K562 (cell line): ENCODE measurements at regions not wholly inside any gene's neighbourhood (a gene's known extent, or its start where the extent isn't known, plus 50 kb on each side); places are given as distances from the start of the nearest gene placed in this dataset.

Source experiments
- ATAC-seq: fragments of 200-7000 bp; cut with Tn5 transposase; 3 replicates; pipeline ENCODE4 v1.9.1; 2020; ENCODE audit warnings: moderate library complexity
- BruUV-seq: library from RNA; stranded (reverse); fragments of 400-500 nt; replicated peaks from 2 replicates; lab custom pipeline; 2021; lab: Mats Ljungman, UMichigan
- CTCF ChIA-PET: fragments of 300-600 bp; formaldehyde crosslinking; extraction: SDS; loops from one replicate; lab custom pipeline; 2021; ENCODE audit warnings: low intra/inter-chr PET ratio; lab: Yijun Ruan, JAX
- POLR2A ChIA-PET: fragments of 300-600, 350-650 bp; sonication (Branson Sonifier 250); formaldehyde crosslinking; extraction: SDS; loops from one replicate; lab custom pipeline; 2021; ENCODE audit warnings: antibody characterized with exemption, inconsistent platforms; lab: Yijun Ruan, JAX
- DNase-seq, 4 experiments: peaks; one replicate each; pipeline versions ENCODE4 v3.0.0 to v3.0.0-alpha.2; 2011 to 2018; ENCODE audit warnings: low spot score in 3 of 4, mixed read lengths in 3 of 4; ENCODE audit errors: extremely low read depth in 1 of 4
- FAIRE-seq: peaks from 2 replicates; lab custom pipeline; 2011; peaks lifted over from hg19 to GRCh38; lab: Jason Lieb, UNC
- H2AFZ ChIP-seq: 2 replicates; pipeline ENCODE4 v1.6.0; 2011; ENCODE audit warnings: low read depth, low read length, control low read depth, inconsistent platforms
- H3K27ac ChIP-seq: fragments of 200-600 bp; 3 replicates; pipeline ENCODE4 v1.8.0; 2011; ENCODE audit warnings: low read depth, mild to moderate bottlenecking, control low read depth, inconsistent platforms, low read length, moderate library complexity, mixed read lengths; ENCODE audit errors: extremely low read depth
- H3K27me3 ChIP-seq, 2 experiments: fragments of 300-600 bp in 1 of 2; 2 replicates in 1 of 2; 3 replicates in 1 of 2; pipeline versions ENCODE4 v1.6.0 to v1.8.0; 2011; ENCODE audit warnings: inconsistent platforms in 2 of 2, low read length in 2 of 2, mild to moderate bottlenecking in 1 of 2, mixed read lengths in 1 of 2, moderate library complexity in 1 of 2; ENCODE audit not compliant: control insufficient read depth in 2 of 2, insufficient read depth in 2 of 2
- H3K36me3 ChIP-seq: fragments of 300-600 bp; 3 replicates; pipeline ENCODE4 v1.8.0; 2011; ENCODE audit warnings: mild to moderate bottlenecking, low read length, inconsistent platforms; ENCODE audit not compliant: control insufficient read depth, insufficient read depth
- H3K4me1 ChIP-seq, 2 experiments: fragments of 200-600 bp in 1 of 2; replicated peaks in 1 of 2; 2 replicates in 1 of 2; 3 replicates in 1 of 2; pipeline versions ENCODE4 v1.5.1 to v1.8.0; 2011; ENCODE audit warnings: inconsistent platforms in 2 of 2, low read length in 2 of 2, mild to moderate bottlenecking in 1 of 2, mixed read lengths in 1 of 2, moderate library complexity in 1 of 2; ENCODE audit not compliant: control insufficient read depth in 2 of 2, insufficient read depth in 2 of 2
- H3K4me2 ChIP-seq: 2 replicates; pipeline ENCODE4 v1.6.1; 2011; ENCODE audit warnings: low read length, control low read depth, inconsistent platforms, mixed read lengths; ENCODE audit not compliant: insufficient read depth
- H3K4me3 ChIP-seq: fragments of 200-600 bp; sonication (generic), shearing (Covaris generic); 2 replicates; pipeline ENCODE4 v1.5.1; 2016; ENCODE audit warnings: control low read depth, inconsistent platforms
- H3K79me2 ChIP-seq: fragments of 200-600 bp; 3 replicates; pipeline ENCODE4 v1.8.0; 2011; ENCODE audit warnings: low read length, inconsistent platforms; ENCODE audit not compliant: control insufficient read depth, insufficient read depth
- H3K9ac ChIP-seq, 2 experiments: 2 replicates each; pipeline versions ENCODE4 v1.6.0 to v1.6.1; 2011; ENCODE audit warnings: low read depth in 2 of 2, low read length in 2 of 2, control low read depth in 1 of 2, inconsistent platforms in 1 of 2, mild to moderate bottlenecking in 1 of 2, mixed read lengths in 1 of 2; ENCODE audit not compliant: insufficient read depth in 1 of 2
- H3K9me1 ChIP-seq: one replicate; pipeline ENCODE4 v1.6.0; 2011; ENCODE audit warnings: inconsistent platforms, mild to moderate bottlenecking, low read length, moderate library complexity; ENCODE audit not compliant: control insufficient read depth, insufficient read depth
- H3K9me3 ChIP-seq: replicated peaks from 2 replicates; pipeline ENCODE4 v1.5.1; 2011; ENCODE audit warnings: low read depth, low read length, inconsistent platforms; ENCODE audit not compliant: control insufficient read depth, insufficient read depth
- H4K20me1 ChIP-seq: replicated peaks from 2 replicates; pipeline ENCODE4 v1.6.1; 2011; ENCODE audit warnings: low read length, inconsistent platforms, mixed read lengths; ENCODE audit not compliant: control insufficient read depth, insufficient read depth
- BRD9 ChIP-seq: fragments of 450-650 bp; IDR thresholded peaks from 2 replicates; pipeline ENCODE4 v1.6.1; 2018; ENCODE audit warnings: low read depth; ENCODE audit not compliant: partially characterized antibody
- E2F3 ChIP-seq: fragments of 250-450 bp; sonication (Bioruptor Pico); IDR thresholded peaks from 2 replicates; pipeline ENCODE4 v1.4.0; 2020; ENCODE audit warnings: mild to moderate bottlenecking
- ETV6 ChIP-seq, 3 experiments: fragments of 150-350 bp in 1 of 3; sonication (generic) in 1 of 3; formaldehyde crosslinking in 1 of 3; IDR thresholded peaks; 2 replicates each; pipeline versions ENCODE4 v1.6.1 to v1.8.0; 2014 to 2022; ENCODE audit warnings: borderline replicate concordance in 2 of 3, low read depth in 2 of 3, antibody characterized with exemption in 1 of 3, low read length in 1 of 3, mild to moderate bottlenecking in 1 of 3, missing genetic modification reagents in 1 of 3
- L3MBTL2 ChIP-seq: fragments of 450-650 bp; IDR thresholded peaks from 2 replicates; pipeline ENCODE4 v1.6.1; 2016; ENCODE audit warnings: mild to moderate bottlenecking, moderate library complexity
- NCOA6 ChIP-seq: fragments of 450-650 bp; IDR thresholded peaks from 2 replicates; pipeline ENCODE4 v1.6.1; 2017; ENCODE audit warnings: mild to moderate bottlenecking
- PRMT5 ChIP-seq: sonication (generic); formaldehyde crosslinking; IDR thresholded peaks from 2 replicates; pipeline ENCODE4 v1.5.0; 2020; ENCODE audit warnings: missing genetic modification reagents
- SAP30 ChIP-seq: fragments of 200-600 bp; sonication (generic); IDR thresholded peaks from 2 replicates; pipeline ENCODE4 v1.6.1; 2012; ENCODE audit warnings: borderline replicate concordance, low read depth, mild to moderate bottlenecking, moderate library complexity, low read length, control low read depth, inconsistent platforms; ENCODE audit not compliant: insufficient read depth, poor library complexity, severe bottlenecking
- SRF ChIP-seq, 2 experiments: fragments of 250-450, 450-650 bp in 1 of 2; sonication (Bioruptor Pico) in 1 of 2; sonication (generic) in 1 of 2; formaldehyde crosslinking; IDR thresholded peaks; 2 replicates each; pipeline versions ENCODE4 v1.5.0 to v1.5.1; 2020 to 2022; ENCODE audit warnings: mild to moderate bottlenecking in 1 of 2, missing genetic modification reagents in 1 of 2
- YY1 ChIP-seq, 3 experiments: IDR thresholded peaks; 2 replicates each; pipeline ENCODE4 v1.6.1; 2011; ENCODE audit warnings: low read length in 2 of 3, mild to moderate bottlenecking in 2 of 3, moderate library complexity in 2 of 3, borderline replicate concordance in 1 of 3, control low read depth in 1 of 3, low read depth in 1 of 3; ENCODE audit not compliant: insufficient read depth in 3 of 3, insufficient replicate concordance in 2 of 3, control insufficient read depth in 1 of 3, insufficient read length in 1 of 3; ENCODE audit errors: extremely low read depth in 1 of 3
- ZNF232 ChIP-seq: sonication (generic); formaldehyde crosslinking; IDR thresholded peaks from 2 replicates; pipeline ENCODE4 v1.8.0; 2022; ENCODE audit warnings: mild to moderate bottlenecking, missing genetic modification reagents
- ZNF830 ChIP-seq: fragments of 250-450 bp; sonication (Bioruptor Pico); IDR thresholded peaks from 2 replicates; pipeline ENCODE4 v1.5.0; 2021; ENCODE audit warnings: mild to moderate bottlenecking
- WGBS: fragments of 100-300 bp; shearing (Covaris generic); methylation state at CpG from one replicate; pipeline ENCODE4 v1.1.6; 2016; ENCODE audit warnings: low coverage, mixed read lengths; ENCODE audit not compliant: insufficient coverage; ENCODE audit errors: missing lambda C conversion rate; 5-methylcytosine and 5-hydroxymethylcytosine counted together
- in situ Hi-C: fragments of 300-500 bp; cut with MboI; formaldehyde crosslinking; loops from 4 replicates; pipeline ENCODE4 v1.15.0; 2018; ENCODE audit warnings: inconsistent platforms, mixed read lengths
- intact Hi-C: fragments of 100-400 bp; cut with micrococcal nuclease; formaldehyde crosslinking; loops from 2 replicates; pipeline ENCODE4 v1.14.2; 2022
- TF ChIP-seq, protein P1 (sequence below), 2 experiments: IDR thresholded peaks in 1 of 2; conservative IDR thresholded peaks in 1 of 2; 2 replicates each; pipeline ENCODE4 v1.6.1; 2016; ENCODE audit warnings: low read depth in 2 of 2, mild to moderate bottlenecking in 1 of 2, missing compliant biosample characterization in 1 of 2, missing genetic modification characterization in 1 of 2, moderate library complexity in 1 of 2
- TF ChIP-seq, protein P2 (sequence below): fragments of 450-650 bp; formaldehyde crosslinking; IDR thresholded peaks from 2 replicates; pipeline ENCODE4 v1.4.0; 2020; ENCODE audit warnings: mild to moderate bottlenecking, moderate library complexity
- TF ChIP-seq, protein P3 (sequence below): fragments of 450-650 bp; IDR thresholded peaks from one replicate; pipeline ENCODE4 v1.6.1; 2018; ENCODE audit warnings: mild to moderate bottlenecking, moderate library complexity; ENCODE audit not compliant: partially characterized antibody

DNA sequence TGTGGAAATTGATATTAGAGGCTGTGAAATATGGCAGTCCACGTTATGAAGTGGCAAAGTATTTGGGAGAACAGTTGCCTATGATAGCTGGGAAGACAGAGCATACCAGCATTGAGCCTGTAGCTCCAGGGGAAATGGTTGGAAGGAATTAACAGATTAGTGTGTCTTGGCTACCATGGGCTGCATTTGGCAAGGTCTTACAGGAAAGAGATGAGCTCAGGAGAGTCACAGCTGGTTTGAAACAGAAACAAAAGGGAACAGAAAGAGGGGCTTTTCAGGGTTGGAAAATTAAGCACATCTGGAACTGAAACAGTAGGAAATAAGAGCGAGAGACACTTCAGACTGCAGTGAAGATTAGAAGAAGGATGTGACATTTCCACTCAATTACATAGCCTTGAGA lies 141.7 kb downstream of the FBLN2 start:
- H3K4me2 ChIP-seq: no peak overlapping the region
- H3K27me3 ChIP-seq: peaks cover 28 to 68% of the 10 kb centered on the region in 2 experiments
- BruUV-seq: no TSS peak
- H3K9me3 ChIP-seq: no peaks in the 10 kb centered on the region
- TF ChIP-seq NCOA6 (no peak), PRMT5 (CRISPR knock-in tag) (no peak), ZNF830 (CRISPR knock-in tag) (no peak), BRD9 (no peak), E2F3 (no peak), SAP30 (no peak), L3MBTL2 (no peak), ZNF232 (CRISPR knock-in tag) (no peak), ETV6 (IDR thresholded peaks at IDR 0.05; ENCODE audit: borderline replicate concordance in 1 of 2, low read depth in 2 of 2, low read length in 1 of 2) (no peak), ETV6 (CRISPR knock-in tag; IDR thresholded peaks at IDR 0.05; ENCODE audit: borderline replicate concordance) (no peak), YY1 (IDR thresholded peaks at IDR 0.05; ENCODE audit: borderline replicate concordance in 1 of 3, control insufficient read depth in 1 of 3, extremely low read depth in 1 of 3, insufficient read depth in 3 of 3, insufficient read length in 1 of 3, insufficient replicate concordance in 2 of 3, low read depth in 1 of 3, low read length in 2 of 3) (no peak), SRF (CRISPR knock-in tag; IDR thresholded peaks at IDR 0.05) (no peak)
- TF ChIP-seq, protein P1, sequence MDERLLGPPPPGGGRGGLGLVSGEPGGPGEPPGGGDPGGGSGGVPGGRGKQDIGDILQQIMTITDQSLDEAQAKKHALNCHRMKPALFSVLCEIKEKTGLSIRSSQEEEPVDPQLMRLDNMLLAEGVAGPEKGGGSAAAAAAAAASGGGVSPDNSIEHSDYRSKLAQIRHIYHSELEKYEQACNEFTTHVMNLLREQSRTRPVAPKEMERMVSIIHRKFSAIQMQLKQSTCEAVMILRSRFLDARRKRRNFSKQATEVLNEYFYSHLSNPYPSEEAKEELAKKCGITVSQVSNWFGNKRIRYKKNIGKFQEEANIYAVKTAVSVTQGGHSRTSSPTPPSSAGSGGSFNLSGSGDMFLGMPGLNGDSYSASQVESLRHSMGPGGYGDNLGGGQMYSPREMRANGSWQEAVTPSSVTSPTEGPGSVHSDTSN (CRISPR knock-in tag; IDR thresholded peaks at IDR 0.05; ENCODE audit: low read depth): no peak
- TF ChIP-seq, protein P1 (tag; conservative IDR thresholded peaks at IDR 0.05; ENCODE audit: low read depth): no peak
- TF ChIP-seq, protein P2, sequence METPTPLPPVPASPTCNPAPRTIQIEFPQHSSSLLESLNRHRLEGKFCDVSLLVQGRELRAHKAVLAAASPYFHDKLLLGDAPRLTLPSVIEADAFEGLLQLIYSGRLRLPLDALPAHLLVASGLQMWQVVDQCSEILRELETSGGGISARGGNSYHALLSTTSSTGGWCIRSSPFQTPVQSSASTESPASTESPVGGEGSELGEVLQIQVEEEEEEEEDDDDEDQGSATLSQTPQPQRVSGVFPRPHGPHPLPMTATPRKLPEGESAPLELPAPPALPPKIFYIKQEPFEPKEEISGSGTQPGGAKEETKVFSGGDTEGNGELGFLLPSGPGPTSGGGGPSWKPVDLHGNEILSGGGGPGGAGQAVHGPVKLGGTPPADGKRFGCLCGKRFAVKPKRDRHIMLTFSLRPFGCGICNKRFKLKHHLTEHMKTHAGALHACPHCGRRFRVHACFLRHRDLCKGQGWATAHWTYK: no peak
- TF ChIP-seq, protein P3, sequence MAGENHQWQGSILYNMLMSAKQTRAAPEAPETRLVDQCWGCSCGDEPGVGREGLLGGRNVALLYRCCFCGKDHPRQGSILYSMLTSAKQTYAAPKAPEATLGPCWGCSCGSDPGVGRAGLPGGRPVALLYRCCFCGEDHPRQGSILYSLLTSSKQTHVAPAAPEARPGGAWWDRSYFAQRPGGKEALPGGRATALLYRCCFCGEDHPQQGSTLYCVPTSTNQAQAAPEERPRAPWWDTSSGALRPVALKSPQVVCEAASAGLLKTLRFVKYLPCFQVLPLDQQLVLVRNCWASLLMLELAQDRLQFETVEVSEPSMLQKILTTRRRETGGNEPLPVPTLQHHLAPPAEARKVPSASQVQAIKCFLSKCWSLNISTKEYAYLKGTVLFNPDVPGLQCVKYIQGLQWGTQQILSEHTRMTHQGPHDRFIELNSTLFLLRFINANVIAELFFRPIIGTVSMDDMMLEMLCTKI: no peak
- DNase-seq (no peak), FAIRE-seq (no peak), ATAC-seq (no peak)
- in situ Hi-C loops (no loop called here), intact Hi-C loops (no loop called here)
- ChIA-PET POLR2A (interaction anchor here (0.6 to 0.9 kb wide), 2 partner anchors 175 to 728 kb away, joined by 3 read pairs; no protein-coding TSS in a partner anchor), CTCF (no interaction called here)
- no peak overlapping the region for H2AFZ ChIP-seq
- H3K9me1 ChIP-seq: no peaks in the 10 kb centered on the region
- H3K9ac ChIP-seq: no peak overlapping the region
- WGBS: 0% methylated on average over 2 of the region's 2 CpGs
- H3K27ac ChIP-seq: no peak overlapping the region
- no peaks in the 10 kb centered on the region for H3K4me1 ChIP-seq
- H3K36me3 ChIP-seq: no peaks in the 10 kb centered on the region
- no peaks in the 10 kb centered on the region for H3K79me2 ChIP-seq
- H3K4me3 ChIP-seq: no peak overlapping the region
- peaks cover 3% of the 10 kb centered on the region for H4K20me1 ChIP-seq
